ENCODE measurements at regions not wholly inside any gene's neighbourhood (a gene's known extent, or its start where the extent isn't known, plus 50 kb on each side); places are given as distances from the start of the nearest gene placed in this dataset.

- no peak for DNase-seq (ENCODE audit: low read depth)
- Histone ChIP-seq H3K27me3 (ENCODE audit: control insufficient read depth, insufficient read depth, low read length) (no peaks in the 10 kb centered on the region), H3K36me3 (ENCODE audit: control insufficient read depth, insufficient read depth, low read length) (no peaks in the 10 kb centered on the region), H3K4me3 (ENCODE audit: low read depth, low read length) (no peak overlapping the region)
- POLR2A ChIA-PET: no interaction called here
- TF ChIP-seq CTCF (IDR thresholded peaks at IDR 0.05; ENCODE audit: insufficient read depth, low read depth, low read length): no peak
- CTCF ChIA-PET: no interaction called here
Measured at GRCh38 chr2:114091010-114091409, 201.1 kb downstream of the ACTR3 start.

- no peak for DNase-seq (ENCODE audit: low read depth)
- H3K27me3 ChIP-seq (ENCODE audit: control insufficient read depth, insufficient read depth, low read length): no peaks in the 10 kb centered on the region
- no peak overlapping the region for H3K4me3 ChIP-seq (ENCODE audit: low read depth, low read length)
- TF ChIP-seq CTCF (IDR thresholded peaks at IDR 0.05; ENCODE audit: insufficient read depth, low read depth, low read length): no peak
- H3K36me3 ChIP-seq (ENCODE audit: control insufficient read depth, insufficient read depth, low read length): no peaks in the 10 kb centered on the region
- POLR2A ChIA-PET: no interaction called here
- CTCF ChIA-PET: no interaction called here
Measured at GRCh38 chr2:114108249-114108648, 218.4 kb downstream of the ACTR3 start.

GRCh38 chr2:114108824-114109416, 219.0 kb downstream of the ACTR3 start:
- Histone ChIP-seq H3K36me3 (ENCODE audit: control insufficient read depth, insufficient read depth, low read length) (no peaks in the 10 kb centered on the region), H3K27me3 (ENCODE audit: control insufficient read depth, insufficient read depth, low read length) (no peaks in the 10 kb centered on the region), H3K4me3 (ENCODE audit: low read depth, low read length) (no peak overlapping the region)
- no peak for TF ChIP-seq CTCF (IDR thresholded peaks at IDR 0.05; ENCODE audit: insufficient read depth, low read depth, low read length)
- POLR2A ChIA-PET: no interaction called here
- CTCF ChIA-PET: no interaction called here
- no peak for DNase-seq (ENCODE audit: low read depth)

GRCh38 chr2:114111329-114111728, 221.4 kb downstream of the ACTR3 start:
- H3K4me3 ChIP-seq (ENCODE audit: low read depth, low read length): no peak overlapping the region
- DNase-seq (ENCODE audit: low read depth): no peak
- POLR2A ChIA-PET: no interaction called here
- CTCF ChIA-PET: no interaction called here
- H3K36me3 ChIP-seq (ENCODE audit: control insufficient read depth, insufficient read depth, low read length): no peaks in the 10 kb centered on the region
- no peaks in the 10 kb centered on the region for H3K27me3 ChIP-seq (ENCODE audit: control insufficient read depth, insufficient read depth, low read length)
- no peak for TF ChIP-seq CTCF (IDR thresholded peaks at IDR 0.05; ENCODE audit: insufficient read depth, low read depth, low read length)

- Histone ChIP-seq H3K27me3 (ENCODE audit: control insufficient read depth, insufficient read depth, low read length) (no peaks in the 10 kb centered on the region), H3K36me3 (ENCODE audit: control insufficient read depth, insufficient read depth, low read length) (no peaks in the 10 kb centered on the region), H3K4me3 (ENCODE audit: low read depth, low read length) (no peak overlapping the region)
- DNase-seq (ENCODE audit: low read depth): no peak
- POLR2A ChIA-PET: no interaction called here
- CTCF ChIA-PET: no interaction called here
- no peak for TF ChIP-seq CTCF (IDR thresholded peaks at IDR 0.05; ENCODE audit: insufficient read depth, low read depth, low read length)
Measured at GRCh38 chr2:114113518-114113917, 223.6 kb downstream of the ACTR3 start.
